ENCODE measurements at regions not wholly inside any gene's neighbourhood (a gene's known extent, or its start where the extent isn't known, plus 50 kb on each side); places are given as distances from the start of the nearest gene placed in this dataset.

DNA sequence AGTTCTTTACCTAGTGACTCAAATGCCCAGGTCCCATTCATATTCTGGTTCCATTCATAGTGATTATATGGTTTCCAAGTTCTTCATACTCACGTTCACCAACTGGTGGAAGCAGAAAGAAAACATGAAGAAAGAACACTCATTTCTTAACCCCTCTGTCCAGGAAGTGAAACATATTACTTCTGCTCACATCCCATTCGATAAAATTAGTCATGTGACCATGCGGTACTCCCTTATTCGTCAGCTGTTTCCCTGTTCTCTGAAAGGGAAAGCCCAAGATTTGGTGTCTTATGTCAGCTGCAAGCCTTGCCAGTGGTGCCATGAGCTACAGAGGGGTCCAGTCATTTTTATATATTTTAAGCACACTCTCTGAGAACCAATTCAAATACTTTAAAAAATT is 387.0 kb upstream of the DMAC1 start:
- no peak for DNase-seq

DNA sequence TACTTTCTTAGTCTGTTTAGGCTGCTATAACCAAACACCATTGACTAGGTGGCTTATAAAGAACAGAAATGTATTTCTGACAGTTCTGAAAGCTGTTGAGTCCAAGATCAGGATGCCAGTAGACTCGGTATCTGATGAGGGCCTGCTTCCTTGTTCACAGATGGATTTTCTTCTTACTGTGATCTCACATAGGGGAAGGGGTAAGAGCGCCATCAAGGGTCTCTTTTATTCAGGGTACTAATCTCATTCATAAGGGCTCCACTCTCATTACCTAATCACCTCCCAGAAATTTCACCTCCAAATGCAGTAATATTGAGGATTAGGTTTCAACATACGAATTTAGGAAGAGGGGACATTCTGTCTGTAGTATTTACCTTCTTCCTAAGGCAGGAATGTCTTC is 384.0 kb upstream of the DMAC1 start:
- DNase-seq = no peak

DNA sequence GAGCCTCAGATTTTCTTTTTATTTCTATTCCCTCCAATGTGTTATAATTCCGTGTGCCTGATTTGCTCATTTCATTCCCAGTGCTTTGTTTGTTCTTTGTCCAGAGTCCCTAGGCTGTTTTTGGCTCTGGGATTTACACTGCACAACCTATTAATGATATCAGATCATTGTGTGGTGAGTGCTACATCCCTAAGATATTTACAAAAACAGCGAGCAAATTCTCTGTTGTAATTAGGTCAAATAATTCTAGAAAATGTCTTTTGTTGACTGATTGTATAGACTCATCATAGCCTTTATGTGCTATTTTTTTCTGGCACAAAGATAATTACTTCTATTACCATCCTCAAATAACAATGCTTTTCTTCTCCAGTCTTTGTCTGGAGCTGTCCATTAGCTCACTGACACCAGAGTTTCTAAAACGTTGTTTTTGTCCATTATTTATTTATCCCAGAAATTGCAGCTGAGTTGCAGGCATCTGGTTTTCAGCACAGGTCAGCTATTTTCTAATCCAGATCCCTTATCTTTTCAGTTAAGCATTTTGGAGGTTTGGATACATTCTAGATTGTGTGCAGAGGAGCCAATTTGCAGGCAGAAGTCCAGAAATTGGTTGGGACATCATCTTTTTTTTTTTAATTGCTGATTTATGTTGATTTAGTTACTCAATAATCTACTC is 379.9 kb upstream of the DMAC1 start:
- no peak for DNase-seq

DNA sequence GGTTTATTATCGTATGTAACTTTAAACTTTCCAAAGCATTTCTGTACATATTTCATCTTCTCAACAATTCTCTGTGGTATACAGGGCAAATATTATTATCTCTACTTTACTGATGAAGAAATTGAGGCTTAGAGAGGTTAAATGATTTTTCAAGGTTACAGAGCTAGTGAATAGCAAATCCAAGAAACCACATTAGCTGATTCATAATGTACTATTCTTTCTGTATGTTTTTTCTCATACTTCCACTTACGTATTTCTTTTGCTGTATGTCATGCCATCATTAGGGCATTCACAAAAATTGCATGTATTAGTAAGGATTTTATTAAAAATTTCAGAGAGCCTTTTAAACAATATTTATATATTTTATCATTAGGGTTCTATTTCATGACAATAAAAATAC is 372.4 kb upstream of the DMAC1 start:
- DNase-seq = no peak

DNA sequence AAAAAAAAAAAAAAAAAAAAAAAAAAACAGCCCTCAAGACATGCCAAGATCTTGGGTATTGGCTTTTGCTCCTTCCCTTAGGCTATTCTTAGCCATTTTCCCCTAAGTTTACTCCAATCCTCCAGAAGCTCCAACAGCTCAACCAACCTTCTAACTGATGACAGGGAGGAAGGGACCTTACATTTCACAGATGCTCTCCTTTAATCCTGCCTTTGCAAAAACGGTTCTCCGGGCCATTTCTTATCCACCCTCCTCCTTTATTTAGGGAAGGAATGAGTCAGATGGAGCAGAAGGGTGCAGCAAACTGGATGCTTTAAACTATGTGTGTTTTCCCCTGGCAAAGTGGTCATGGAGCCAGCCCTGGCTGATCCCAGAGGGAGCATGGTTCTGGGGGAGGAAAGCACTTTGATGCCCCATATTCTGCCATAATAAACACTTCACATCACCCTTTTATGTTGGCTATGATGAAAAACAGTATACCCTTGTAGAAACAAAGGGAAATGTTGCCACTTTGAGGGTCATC is 369.4 kb upstream of the DMAC1 start:
- DNase-seq = no peak

DNA sequence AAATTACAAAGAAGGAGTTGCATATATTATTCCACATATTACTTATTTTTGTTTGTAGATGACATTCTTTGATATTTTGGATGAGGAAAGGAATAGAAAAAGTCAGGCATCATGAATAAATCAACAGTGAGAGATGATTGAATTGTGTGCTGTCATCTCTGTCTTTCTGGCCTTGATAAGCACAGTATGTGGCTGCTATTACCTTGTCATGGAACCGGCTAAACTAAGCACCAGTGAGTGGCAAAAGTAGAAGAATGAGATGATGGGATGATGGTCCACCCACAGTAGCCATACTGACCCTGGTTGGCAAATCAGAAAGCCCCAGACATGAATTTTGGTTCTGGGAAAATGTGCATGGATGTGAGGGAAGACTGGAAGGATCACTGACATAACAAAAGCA is 361.2 kb upstream of the DMAC1 start:
- DNase-seq = no peak

DNA sequence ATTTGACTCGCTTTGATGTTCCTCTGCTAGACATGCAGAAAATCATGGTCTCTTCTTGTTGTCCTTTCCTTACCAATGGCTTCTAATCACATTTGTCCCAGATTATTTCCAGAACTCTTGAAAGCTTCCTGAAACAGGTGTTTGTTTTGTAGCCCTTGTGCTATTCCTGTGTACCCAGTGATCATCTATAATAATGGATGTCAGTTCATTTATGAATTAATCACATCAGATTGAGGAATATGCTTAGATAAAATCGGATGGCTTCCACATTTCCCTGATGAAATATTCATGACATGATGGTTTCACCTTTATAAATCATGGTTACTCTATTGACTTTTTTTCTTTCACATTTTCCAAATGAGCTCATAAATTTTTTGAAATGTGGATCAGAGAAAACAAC is 359.0 kb upstream of the DMAC1 start:
- no peak for DNase-seq

DNA sequence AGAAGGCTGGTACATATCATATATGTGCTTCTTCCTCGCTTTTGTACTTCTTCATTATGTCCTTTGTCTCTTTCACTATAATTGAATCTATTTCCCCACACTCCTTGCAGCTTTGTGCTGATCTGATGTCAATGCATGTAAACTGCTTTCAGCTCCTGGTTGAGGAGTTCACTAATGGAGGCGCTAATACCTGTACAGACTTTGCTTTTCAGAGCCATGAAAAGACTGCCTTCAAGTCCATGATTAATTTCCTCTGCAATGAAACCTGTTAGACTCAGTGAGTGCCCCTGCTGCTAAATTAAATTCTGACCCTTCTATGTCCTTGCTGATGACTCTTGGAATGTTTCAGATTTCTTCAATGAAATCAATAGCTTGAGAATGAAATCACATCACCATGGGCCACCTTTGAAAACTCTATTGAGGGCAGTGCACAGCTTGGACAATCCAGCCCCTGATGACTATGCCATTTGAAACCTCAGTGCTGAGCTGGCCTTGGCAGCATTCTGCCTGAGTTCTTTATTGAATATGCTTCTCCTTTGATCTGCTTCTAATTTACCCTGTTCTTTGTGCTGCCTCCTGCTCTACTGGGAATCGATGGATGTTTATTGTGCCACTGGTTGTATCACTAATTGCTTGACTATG is 358.2 kb upstream of the DMAC1 start:
- DNase-seq = no peak

DNA sequence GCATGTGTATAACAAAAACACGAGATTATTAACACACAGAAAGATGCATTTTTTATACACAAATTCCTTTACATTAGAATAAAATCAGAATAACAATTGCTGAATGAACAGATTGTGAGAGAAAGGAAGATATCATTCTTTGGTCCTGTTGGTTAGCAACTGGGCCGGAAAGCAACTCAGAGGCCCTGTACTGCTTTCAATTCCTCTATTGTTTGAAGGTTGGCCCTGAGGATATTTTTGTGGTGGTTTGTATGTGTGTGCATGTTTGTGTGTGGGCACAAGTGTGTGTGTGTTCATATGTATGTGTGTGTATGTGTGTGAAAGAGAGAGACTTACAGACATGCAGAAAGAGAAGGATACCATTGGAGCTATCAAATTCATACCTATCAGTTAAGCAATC is 356.8 kb upstream of the DMAC1 start:
- DNase-seq = no peak

DNA sequence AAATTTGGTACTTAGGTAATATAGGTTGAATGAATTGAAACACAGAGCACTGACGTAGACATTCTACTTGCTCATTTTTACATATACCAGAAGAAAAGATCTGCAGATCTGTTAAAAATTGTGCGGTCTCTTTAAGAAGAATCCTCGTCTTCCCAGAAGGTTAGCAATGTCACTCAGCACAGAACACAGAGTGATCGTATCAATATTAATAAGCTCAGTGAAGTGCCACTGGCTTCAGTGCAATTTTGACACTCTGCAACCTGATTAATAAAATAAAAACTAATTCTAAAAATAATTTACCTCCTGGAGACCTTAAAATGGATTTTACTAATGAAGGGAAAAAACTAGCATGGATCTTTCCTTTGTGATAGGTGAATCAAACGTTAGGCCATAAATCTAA is 356.1 kb upstream of the DMAC1 start:
- no peak for DNase-seq

DNA sequence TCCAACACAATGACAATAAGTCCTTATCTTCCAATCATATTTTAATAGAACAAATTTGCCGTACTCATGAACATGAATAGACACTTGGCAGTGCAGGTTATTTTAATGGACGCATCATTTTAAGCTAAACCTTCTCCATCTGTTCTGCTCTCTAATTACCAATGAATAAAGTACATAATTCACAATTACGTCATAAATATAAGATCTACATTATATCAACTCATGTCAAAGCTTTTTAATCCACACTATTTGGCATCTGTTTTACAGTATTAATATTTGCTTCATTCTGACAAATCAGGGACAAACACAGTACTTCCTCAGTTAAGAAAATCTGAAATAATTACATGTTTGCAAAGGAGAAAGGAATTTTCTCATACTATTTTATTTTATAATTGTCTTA is 344.1 kb upstream of the DMAC1 start:
- no peak for DNase-seq

DNA sequence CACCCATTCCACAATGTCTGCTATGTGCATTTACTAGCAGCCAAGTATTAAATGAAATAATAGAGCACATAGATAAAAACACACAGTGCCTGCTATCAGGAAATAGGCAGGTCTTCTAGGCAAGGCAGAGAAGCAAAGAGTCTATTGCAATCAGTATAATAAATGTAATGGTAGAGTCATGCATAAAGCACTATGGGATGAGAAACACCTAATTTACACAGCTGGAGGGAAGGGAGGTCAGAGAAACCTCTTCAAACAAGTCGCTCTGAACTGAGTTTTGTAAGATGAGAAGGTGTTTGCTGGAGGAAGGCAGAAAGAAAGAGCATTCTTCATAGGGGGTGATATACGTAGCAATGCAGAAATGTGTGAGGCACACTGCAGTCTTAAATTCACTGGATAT is 341.0 kb upstream of the DMAC1 start:
- DNase-seq = no peak

DNA sequence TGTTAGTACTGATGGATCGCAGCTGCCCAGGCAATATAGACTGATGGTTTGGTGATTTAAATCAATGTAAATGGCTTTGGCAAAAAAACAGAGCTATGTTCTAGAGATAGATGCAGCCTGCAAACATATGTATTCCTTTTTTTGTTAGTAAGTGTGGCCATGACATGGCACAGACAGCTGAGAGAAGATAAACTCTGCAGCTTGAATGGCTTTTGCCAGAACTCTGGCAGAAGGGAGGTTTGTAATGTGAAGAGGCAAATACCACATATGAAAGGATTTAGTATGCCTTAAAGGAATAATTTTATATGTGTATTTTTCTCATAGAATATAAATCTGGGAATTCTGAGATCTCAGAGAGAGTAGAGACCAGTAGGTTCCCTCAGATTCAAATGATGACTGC is 340.2 kb upstream of the DMAC1 start:
- DNase-seq = no peak

DNA sequence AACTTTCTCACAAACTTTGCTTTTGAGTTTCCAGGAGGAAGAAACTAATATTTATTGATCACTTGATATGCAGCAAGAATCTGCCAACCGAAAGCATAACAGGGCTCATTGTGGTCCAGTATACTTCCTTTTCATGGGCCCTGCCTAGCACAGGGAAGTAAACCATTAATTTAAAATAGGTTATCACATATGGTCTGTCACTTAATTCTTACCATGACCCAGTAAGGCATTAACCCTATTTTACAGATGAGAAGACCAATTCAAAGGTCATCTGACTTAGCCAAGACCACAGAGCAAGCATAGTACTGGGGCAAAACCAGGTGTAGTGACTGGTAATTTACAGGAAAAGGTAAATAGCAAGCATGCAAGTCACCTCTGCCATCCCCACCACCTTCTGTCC is 336.9 kb upstream of the DMAC1 start:
- no peak for DNase-seq

DNA sequence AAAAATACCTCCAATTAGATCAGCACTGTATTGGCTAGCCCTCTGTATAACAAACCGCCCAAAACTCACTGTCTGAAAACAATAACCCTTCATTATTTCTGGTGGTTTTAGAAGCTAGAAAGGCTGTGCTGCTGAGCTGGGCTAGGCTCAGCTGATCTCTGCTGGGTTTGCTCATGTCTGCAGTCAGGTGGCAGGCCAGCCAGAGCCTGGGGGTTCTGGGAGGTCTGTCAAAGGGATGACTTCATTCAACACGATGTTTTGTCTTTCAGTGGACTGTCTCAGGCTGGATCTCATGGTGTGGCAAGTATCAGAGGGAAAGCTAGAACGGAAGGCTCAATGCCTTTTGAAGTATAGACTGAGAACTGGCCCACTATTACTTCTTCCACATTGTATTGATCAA is 335.1 kb upstream of the DMAC1 start:
- DNase-seq = no peak

DNA sequence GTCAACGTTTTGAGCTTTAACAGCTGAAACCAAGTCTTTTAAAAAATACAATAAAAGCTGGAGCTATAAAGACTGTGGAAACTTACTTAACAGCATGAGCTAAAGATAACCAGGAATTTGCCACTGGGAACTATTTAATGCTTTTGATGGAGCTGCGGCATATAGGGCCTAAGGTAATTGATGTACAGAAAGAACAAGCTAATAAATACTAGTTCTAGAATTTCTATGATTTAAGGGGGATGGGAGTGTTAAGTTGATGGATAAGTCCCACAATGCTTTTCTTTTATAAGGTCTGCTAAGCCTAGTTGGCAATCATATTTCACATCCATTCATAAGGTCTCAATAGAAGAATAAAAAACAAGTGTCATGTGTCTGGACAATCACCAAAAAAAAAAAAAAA is 334.0 kb upstream of the DMAC1 start:
- no peak for DNase-seq

DNA sequence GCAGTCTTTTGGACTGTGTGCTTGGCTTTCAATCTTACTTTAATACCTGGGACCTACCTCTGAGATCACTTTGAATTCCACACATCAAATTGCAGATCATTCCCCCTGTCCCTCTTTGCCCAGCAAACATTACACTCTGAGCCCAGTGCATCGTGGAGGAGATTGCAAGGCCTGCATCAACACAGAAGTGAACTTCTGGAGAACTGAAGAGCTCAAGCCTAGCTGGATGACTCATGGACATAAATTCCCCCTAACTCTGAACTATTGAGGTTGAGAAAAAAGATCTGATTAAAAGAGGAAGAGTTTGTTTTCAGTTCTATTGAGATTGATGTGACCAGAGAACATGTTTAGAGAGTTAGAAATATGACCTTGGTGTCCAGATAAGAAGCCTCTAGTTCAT is 316.0 kb upstream of the DMAC1 start:
- DNase-seq = no peak

DNA sequence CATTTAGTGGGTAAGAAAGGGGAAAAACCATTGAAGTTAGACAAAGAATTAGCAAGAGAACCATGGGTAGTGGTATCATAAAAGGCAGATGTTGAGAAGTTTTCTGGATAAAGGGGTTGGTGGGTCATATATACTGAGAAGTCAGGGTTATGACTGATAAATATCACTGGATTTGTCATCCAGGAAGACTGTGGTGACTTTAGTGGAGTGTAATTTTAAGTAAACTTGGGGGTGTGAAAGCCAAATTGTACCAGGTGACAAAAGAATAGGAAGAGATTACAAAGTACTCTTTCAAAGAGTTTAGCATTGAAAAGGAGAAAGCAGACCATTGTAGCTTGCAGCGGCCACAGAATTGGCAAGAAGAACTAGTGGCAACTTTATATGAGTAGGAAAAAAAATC is 315.2 kb upstream of the DMAC1 start:
- no peak for DNase-seq

DNA sequence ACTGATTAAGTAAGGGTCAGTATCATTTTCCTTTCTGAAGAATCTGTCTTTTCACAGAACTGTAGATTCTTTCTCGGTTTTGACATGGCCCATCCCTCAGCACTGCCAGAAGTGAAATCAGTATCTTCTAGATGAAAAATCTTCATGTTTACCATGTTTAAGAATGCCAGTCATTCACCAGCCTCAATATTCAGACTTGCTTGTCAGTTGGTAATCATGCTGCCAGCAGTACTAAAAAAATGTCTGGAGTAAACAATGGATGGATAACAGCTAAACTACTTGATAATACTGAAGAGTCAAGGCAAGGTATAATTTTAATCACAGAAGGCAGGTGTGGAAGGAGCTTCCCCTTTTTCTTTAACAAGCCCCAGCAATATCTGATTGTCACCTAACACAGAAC is 306.8 kb upstream of the DMAC1 start:
- no peak for DNase-seq

DNA sequence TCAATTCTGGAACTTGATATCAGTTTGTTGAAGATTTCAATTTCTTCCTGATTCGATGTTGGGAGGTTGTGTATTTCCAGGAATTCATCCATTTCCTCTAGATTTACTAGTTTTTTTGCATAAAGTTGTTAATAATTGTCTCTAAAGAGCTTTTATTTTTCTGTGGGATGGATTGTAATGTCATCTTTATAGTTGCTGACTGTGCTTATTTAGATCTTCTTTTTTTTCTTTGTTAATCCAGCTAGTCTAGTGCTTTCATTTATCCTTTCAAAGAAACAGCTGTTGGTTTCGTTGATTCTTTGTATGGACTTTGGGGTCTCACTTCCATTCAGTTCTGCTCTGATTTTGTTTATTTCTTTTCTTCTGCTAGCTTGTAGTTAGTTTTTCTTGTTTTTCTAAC is 302.0 kb upstream of the DMAC1 start:
- no peak for DNase-seq

DNA sequence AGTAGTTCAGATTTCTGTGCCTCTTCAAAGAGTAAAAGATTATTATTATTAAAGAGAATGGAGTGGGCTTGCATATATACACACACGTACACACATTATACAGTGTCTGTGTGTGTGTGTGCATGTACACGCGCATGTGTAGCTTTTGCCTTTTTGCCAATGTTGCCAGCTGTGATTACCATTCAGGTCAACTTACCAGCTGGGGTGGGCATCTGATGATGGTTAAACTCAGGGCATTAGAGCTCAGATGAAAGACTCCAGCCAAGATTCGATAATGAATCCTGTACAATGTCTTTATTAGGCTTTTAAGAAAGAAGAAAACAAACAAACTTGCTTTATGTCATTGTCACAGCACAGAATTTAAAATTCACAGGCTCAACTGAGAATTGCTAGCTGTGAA is 296.5 kb upstream of the DMAC1 start:
- no peak for DNase-seq

DNA sequence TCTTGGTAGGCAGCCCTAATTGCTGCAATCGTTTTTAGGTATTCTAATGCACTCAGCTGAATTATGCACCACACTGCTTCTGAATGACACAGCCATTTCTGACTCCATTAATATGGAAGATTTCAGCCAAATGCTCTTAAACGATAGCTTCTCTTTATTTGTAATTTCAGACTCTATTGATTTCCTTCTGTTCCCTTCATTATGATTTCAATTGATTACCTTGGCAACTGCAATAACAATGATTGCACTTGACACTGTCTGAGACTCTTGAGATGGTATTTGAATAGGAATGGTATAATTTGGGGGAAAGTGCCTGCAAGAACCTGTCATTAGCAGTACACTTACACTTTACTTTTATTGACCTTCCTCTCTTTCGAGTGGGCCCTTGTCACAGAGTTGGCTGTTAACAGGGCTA is 296.1 kb upstream of the DMAC1 start:
- DNase-seq = no peak

DNA sequence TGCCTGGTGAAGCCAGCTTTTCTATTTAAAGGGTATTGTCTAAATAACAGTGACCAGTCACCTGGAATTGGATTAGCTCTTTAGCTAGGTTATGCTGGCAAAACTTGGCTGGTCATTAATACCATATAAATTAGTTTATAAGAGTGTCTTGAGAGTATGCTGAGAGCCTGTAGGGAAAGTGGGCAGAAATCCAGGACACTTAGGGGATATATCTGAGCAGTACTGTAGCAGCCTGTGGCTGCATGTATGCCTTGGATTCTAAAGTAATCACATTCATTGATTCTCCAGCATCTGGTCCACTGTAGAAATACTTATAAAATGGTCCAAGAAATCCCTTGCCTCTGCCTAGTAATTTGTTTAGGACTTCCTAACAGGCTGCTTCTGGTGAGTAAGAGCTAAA is 288.9 kb upstream of the DMAC1 start:
- DNase-seq = no peak

DNA sequence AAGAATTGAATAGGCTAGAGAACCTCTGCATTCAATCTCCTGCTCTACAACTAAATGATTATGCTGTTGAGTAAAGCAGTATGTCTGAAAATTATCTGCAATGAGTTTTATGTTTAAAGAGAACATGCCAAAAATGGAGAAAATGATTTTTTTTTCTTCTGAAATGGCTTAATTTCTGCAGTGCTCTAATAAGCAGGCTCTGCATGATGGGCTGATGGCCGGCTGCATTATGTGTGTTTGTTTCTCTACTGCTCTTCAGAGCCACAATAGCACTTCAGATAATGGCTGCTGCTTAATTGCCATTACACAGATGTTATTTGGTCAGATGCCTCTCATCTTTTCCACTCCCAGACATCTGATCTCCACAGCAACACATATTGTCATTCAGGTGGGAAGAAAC is 286.4 kb upstream of the DMAC1 start:
- DNase-seq = no peak

DNA sequence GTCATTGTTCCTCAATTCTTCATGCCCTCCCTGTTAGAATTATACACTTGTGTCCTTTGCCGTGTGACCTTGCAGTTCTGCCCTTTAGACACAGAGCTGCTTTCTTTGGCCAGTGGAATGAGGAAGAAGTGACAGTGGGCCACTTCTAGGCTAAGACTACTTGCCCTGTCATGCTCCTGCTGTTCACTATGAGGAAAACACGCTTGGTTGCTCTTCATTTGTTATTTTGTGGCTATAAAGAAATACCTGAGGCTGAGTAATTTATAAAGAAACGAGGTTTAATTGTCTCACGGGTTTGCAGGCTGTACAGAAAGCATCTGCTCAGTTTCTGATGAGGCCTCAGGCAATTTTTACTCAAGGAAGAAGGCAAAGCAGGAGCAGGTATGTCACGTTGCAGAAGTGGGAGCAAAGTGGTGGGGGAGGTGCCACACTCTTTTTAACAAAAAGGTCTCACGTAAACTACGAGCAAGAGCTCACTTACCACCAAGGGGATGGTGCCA is 279.1 kb upstream of the DMAC1 start:
- peak in 1 of 2 experiments; percentile 17 for DNase-seq

Data from NCI-H526 (cell line).